Right atrium auricular region (tissue), 2 donors: ENCODE measurements at regions not wholly inside any gene's neighbourhood (a gene's known extent, or its start where the extent isn't known, plus 50 kb on each side); places are given as distances from the start of the nearest gene placed in this dataset.

ENCODE experiments used
- DNase-seq: peaks from one replicate; pipeline ENCODE4 v3.0.0-alpha.2; 2019; ENCODE audit warnings: low spot score
- H3K27ac ChIP-seq, 2 donors: fragments of 200-600 bp; sonication (generic); 1 replicate in 1 of 2; 2 replicates in 1 of 2; pipeline ENCODE4 v1.5.1; 2016 to 2019
- H3K27me3 ChIP-seq, 2 donors: fragments of 200-600 bp; sonication (generic); one replicate each; pipeline versions ENCODE4 v1.5.1 to v1.6.0; 2017 to 2019
- H3K36me3 ChIP-seq: fragments of 200-600 bp; sonication (generic); one replicate; pipeline ENCODE4 v1.5.1; 2016
- H3K4me1 ChIP-seq, 2 donors: fragments of 200-600 bp; sonication (generic); one replicate each; pipeline versions ENCODE4 v1.5.1 to v1.6.0; 2017 to 2019
- H3K4me3 ChIP-seq, 2 donors: fragments of 200-600 bp; sonication (generic); 1 replicate in 1 of 2; 2 replicates in 1 of 2; pipeline ENCODE4 v1.5.1; 2017 to 2019; ENCODE audit warnings: mild to moderate bottlenecking in 1 of 2, moderate library complexity in 1 of 2
- H3K9me3 ChIP-seq, 2 donors: fragments of 200-600 bp; sonication (generic); one replicate each; pipeline ENCODE4 v1.5.1; 2019
- TF ChIP-seq, protein P1 (sequence below), 2 donors: fragments of 200-600 bp; sonication (generic); IDR thresholded peaks; one replicate each; pipeline ENCODE4 v1.5.1; 2019; ENCODE audit warnings: antibody characterized with exemption in 2 of 2

GRCh38 chr9:38313421-38313820, 79.1 kb upstream of the ALDH1B1 start:
- Histone ChIP-seq H3K9me3 (no peaks in the 10 kb centered on the region), H3K27ac (no peak overlapping the region), H3K4me3 (no peak overlapping the region), H3K4me1 (peaks cover 0 to 30% of the 10 kb centered on the region in 2 donors), H3K27me3 (no peaks in the 10 kb centered on the region), H3K36me3 (no peaks in the 10 kb centered on the region)
- TF ChIP-seq, protein P1, sequence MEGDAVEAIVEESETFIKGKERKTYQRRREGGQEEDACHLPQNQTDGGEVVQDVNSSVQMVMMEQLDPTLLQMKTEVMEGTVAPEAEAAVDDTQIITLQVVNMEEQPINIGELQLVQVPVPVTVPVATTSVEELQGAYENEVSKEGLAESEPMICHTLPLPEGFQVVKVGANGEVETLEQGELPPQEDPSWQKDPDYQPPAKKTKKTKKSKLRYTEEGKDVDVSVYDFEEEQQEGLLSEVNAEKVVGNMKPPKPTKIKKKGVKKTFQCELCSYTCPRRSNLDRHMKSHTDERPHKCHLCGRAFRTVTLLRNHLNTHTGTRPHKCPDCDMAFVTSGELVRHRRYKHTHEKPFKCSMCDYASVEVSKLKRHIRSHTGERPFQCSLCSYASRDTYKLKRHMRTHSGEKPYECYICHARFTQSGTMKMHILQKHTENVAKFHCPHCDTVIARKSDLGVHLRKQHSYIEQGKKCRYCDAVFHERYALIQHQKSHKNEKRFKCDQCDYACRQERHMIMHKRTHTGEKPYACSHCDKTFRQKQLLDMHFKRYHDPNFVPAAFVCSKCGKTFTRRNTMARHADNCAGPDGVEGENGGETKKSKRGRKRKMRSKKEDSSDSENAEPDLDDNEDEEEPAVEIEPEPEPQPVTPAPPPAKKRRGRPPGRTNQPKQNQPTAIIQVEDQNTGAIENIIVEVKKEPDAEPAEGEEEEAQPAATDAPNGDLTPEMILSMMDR (IDR thresholded peaks at IDR 0.05) = no peak
- no peak for DNase-seq

DNA sequence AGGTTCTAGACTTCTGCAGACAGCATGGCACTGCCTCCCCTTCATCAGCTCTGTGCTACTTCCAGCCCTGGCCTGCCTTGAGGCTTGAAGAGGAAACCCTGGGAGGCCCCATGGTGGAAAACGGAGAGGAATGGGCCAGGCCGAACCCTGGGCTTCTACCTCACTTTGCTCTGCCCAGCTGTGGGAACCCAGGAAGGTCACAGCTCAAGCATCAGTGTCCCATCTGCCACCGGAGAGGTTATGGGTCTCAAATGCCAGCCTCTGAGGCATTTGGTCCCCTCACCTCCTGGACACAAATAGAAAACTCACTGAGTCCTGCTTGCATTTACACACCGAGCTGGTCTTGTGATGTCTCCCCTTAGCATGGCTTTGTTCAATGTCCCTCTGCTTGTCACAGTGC, 80.1 kb upstream of the ALDH1B1 start:
- H3K27ac ChIP-seq = no peak overlapping the region
- TF ChIP-seq, protein P1 (IDR thresholded peaks at IDR 0.05) = no peak
- no peak overlapping the region for H3K4me3 ChIP-seq
- H3K36me3 ChIP-seq = no peaks in the 10 kb centered on the region
- H3K9me3 ChIP-seq = no peaks in the 10 kb centered on the region
- peaks cover 0 to 30% of the 10 kb centered on the region in 2 donors for H3K4me1 ChIP-seq
- DNase-seq = no peak
- no peaks in the 10 kb centered on the region for H3K27me3 ChIP-seq

- TF ChIP-seq, protein P1 (IDR thresholded peaks at IDR 0.05) = no peak
- no peak for DNase-seq
- peak overlapping the region in 1 of 2 donors; percentile 17 for H3K4me3 ChIP-seq
- peaks cover 0 to 30% of the 10 kb centered on the region in 2 donors for H3K4me1 ChIP-seq
- H3K27ac ChIP-seq = peak overlapping the region; percentile 20 to 39
- H3K9me3 ChIP-seq = no peaks in the 10 kb centered on the region
- no peaks in the 10 kb centered on the region for H3K27me3 ChIP-seq
- no peaks in the 10 kb centered on the region for H3K36me3 ChIP-seq
These were observed 80.9 kb upstream of the ALDH1B1 start for GRCh38 chr9:38311382-38312270.

- H3K27ac ChIP-seq = no peak overlapping the region
- TF ChIP-seq, protein P1 (IDR thresholded peaks at IDR 0.05) = no peak
These were observed 82.9 kb upstream of the ALDH1B1 start for GRCh38 chr9:38309324-38310195.

GRCh38 chr9:38308136-38308535, 84.4 kb upstream of the ALDH1B1 start:
- Histone ChIP-seq H3K4me1 (peaks cover 0 to 30% of the 10 kb centered on the region in 2 donors), H3K9me3 (no peaks in the 10 kb centered on the region), H3K27me3 (no peaks in the 10 kb centered on the region), H3K4me3 (no peak overlapping the region), H3K27ac (no peak overlapping the region), H3K36me3 (no peaks in the 10 kb centered on the region)
- TF ChIP-seq, protein P1 (IDR thresholded peaks at IDR 0.05) = no peak
- DNase-seq = no peak

More at GRCh38 chr9:38309324-38310195, 82.9 kb upstream of the ALDH1B1 start:
- Histone ChIP-seq H3K4me1 (peaks cover 0 to 30% of the 10 kb centered on the region in 2 donors), H3K36me3 (no peaks in the 10 kb centered on the region), H3K9me3 (no peaks in the 10 kb centered on the region), H3K27me3 (no peaks in the 10 kb centered on the region), H3K4me3 (no peak overlapping the region)
- no peak for DNase-seq
